ENCODE measurements at regions not wholly inside any gene's neighbourhood (a gene's known extent, or its start where the extent isn't known, plus 50 kb on each side); places are given as distances from the start of the nearest gene placed in this dataset.

GRCh38 chr4:124904723-124905388 is 192.3 kb upstream of the ANKRD50 start:
- intact Hi-C loops (cut with micrococcal nuclease) = no loop called here
- TF ChIP-seq TCF7L2 (IDR thresholded peaks at IDR 0.05; ENCODE audit: borderline replicate concordance, extremely low read depth, insufficient read depth, insufficient read length) (peak; percentile 34), RAD21 (IDR thresholded peaks at IDR 0.05; ENCODE audit: low read depth) (no peak)
- peak overlapping the region; percentile 48 for H3K27ac ChIP-seq (ENCODE audit: low read depth, low read length)
- ATAC-seq (peak; percentile 44), DNase-seq (ENCODE audit: low read depth, low spot score) (no peak)
- no peaks in the 10 kb centered on the region for H3K79me2 ChIP-seq (ENCODE audit: insufficient read depth, low read length)
- no peaks in the 10 kb centered on the region for H3K9me2 ChIP-seq (ENCODE audit: insufficient read depth)
- peak overlapping the region; percentile 34; the same call in 1 of the 2 replicates for H3K9ac ChIP-seq (ENCODE audit: low read length)
- peak overlapping the region in 1 of 2 experiments; percentile 47; a peak in 1 of 4 replicates for H3K4me3 ChIP-seq (replicated peaks in 1 of 2; ENCODE audit: low read depth in 1 of 2, low read length in 2 of 2)
- H4K20me1 ChIP-seq (ENCODE audit: insufficient read depth) = no peaks in the 10 kb centered on the region
- peak overlapping the region; percentile 74 for H3K4me2 ChIP-seq (ENCODE audit: low read length)
- H3K36me3 ChIP-seq (ENCODE audit: control insufficient read depth in 1 of 2, insufficient read depth in 2 of 2, low read length in 2 of 2) = no peaks in the 10 kb centered on the region
- ChIA-PET CTCF (no interaction called here), RAD21 (ENCODE audit: low non-redundant PET in 1 of 2, low total read pairs in 2 of 2, uncharacterized antibody in 2 of 2, unreplicated experiment in 2 of 2) (interaction anchor here in 1 of 2 experiments (0.6 kb wide), 1 partner anchor 166 kb away, joined by 3 read pairs; no protein-coding TSS in a partner anchor), POLR2A (interaction anchor here (1.3 kb wide), 1 partner anchor 13 kb away, joined by 3 read pairs; no protein-coding TSS in a partner anchor)
- BruUV-seq (replicated peaks) = no TSS peak
- no peaks in the 10 kb centered on the region for H3K9me3 ChIP-seq (ENCODE audit: control insufficient read depth in 1 of 2, insufficient read depth in 1 of 2, low read depth in 1 of 2, low read length in 2 of 2)
- peaks cover 17 to 21% of the 10 kb centered on the region in 2 experiments for H3K4me1 ChIP-seq (ENCODE audit: control insufficient read depth in 1 of 2, insufficient read depth in 2 of 2, low read length in 2 of 2)
- H2AFZ ChIP-seq (ENCODE audit: low read depth, low read length, poor library complexity, severe bottlenecking) = peak overlapping the region; percentile 94
- no peaks in the 10 kb centered on the region for H3K27me3 ChIP-seq (ENCODE audit: insufficient read depth, low read length)

DNA sequence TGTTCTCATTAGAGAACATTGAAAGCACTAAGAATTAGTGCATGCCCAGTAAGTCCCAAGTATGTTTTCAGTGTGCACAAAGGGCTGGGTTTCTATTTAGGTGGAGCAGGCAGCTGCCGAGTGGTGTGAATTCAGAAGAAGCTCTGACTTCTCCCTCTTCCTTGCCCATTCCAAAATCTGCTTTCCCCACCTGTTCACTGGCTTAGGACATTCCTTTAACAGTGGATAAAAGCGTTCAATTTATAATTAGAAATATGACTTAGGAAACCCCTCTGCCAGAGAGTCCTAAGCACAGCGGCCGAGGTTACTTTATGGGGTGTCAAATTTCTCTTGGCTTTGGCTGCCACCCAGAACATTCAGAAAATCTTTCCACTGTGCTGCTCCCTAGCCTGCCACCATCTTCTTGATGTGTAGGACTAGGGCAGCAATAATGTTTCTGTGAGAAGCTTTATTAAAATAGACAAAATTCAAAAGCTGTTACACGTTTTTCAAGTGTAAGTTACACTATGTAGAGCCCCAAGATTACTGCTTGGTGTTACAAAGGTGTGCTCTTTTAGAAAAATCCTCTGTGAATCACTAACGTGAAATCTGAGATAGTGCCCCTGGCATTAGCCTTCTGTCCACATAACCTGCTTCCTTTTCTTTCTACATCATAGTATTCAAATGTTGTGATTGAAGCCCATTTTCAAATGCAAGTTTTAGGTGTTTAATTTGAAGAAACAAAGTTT is 191.6 kb upstream of the ANKRD50 start:
- ChIA-PET POLR2A (interaction anchor here (1.2 to 1.3 kb wide), 2 partner anchors 12 to 30 kb away, joined by 3 read pairs; no protein-coding TSS in a partner anchor), CTCF (no interaction called here), RAD21 (ENCODE audit: low non-redundant PET in 1 of 2, low total read pairs in 2 of 2, uncharacterized antibody in 2 of 2, unreplicated experiment in 2 of 2) (interaction anchor here in 1 of 2 experiments (0.6 kb wide), 1 partner anchor 165 kb away, joined by 3 read pairs; no protein-coding TSS in a partner anchor)
- Histone ChIP-seq H3K4me1 (ENCODE audit: control insufficient read depth in 1 of 2, insufficient read depth in 2 of 2, low read length in 2 of 2) (peaks cover 17 to 21% of the 10 kb centered on the region in 2 experiments), H2AFZ (ENCODE audit: low read depth, low read length, poor library complexity, severe bottlenecking) (peak overlapping the region; percentile 94), H3K4me2 (ENCODE audit: low read length) (peak overlapping the region; percentile 74), H3K4me3 (replicated peaks in 1 of 2; ENCODE audit: low read depth in 1 of 2, low read length in 2 of 2) (peak overlapping the region; percentile 9 to 47), H4K20me1 (ENCODE audit: insufficient read depth) (no peaks in the 10 kb centered on the region), H3K36me3 (ENCODE audit: control insufficient read depth in 1 of 2, insufficient read depth in 2 of 2, low read length in 2 of 2) (no peaks in the 10 kb centered on the region), H3K27me3 (ENCODE audit: insufficient read depth, low read length) (no peaks in the 10 kb centered on the region), H3K9me2 (ENCODE audit: insufficient read depth) (no peaks in the 10 kb centered on the region), H3K27ac (ENCODE audit: low read depth, low read length) (peak overlapping the region; percentile 48), H3K79me2 (ENCODE audit: insufficient read depth, low read length) (no peaks in the 10 kb centered on the region), H3K9ac (ENCODE audit: low read length) (peak overlapping the region; percentile 34), H3K9me3 (ENCODE audit: control insufficient read depth in 1 of 2, insufficient read depth in 1 of 2, low read depth in 1 of 2, low read length in 2 of 2) (no peaks in the 10 kb centered on the region)
- no TSS peak for BruUV-seq (replicated peaks)
- intact Hi-C loops (cut with micrococcal nuclease) = no loop called here
- TF ChIP-seq YY1 (IDR thresholded peaks at IDR 0.05; ENCODE audit: extremely low read depth, insufficient replicate concordance, low read depth, low read length) (peak; percentile 75), POLR2AphosphoS5 (IDR thresholded peaks at IDR 0.05; ENCODE audit: low read depth, low read length) (peak; percentile 24; the same call in 1 of the 2 replicates), CBX3 (IDR thresholded peaks at IDR 0.05; ENCODE audit: low read depth) (no peak), TCF7L2 (IDR thresholded peaks at IDR 0.05; ENCODE audit: borderline replicate concordance, extremely low read depth, insufficient read depth, insufficient read length) (peak; percentile 24)
- ATAC-seq = peak; percentile 87
- DNase-seq (ENCODE audit: low read depth, low spot score) = peak; percentile 47

Measured in HCT116 (cell line).